Suppressor macrophage treated with lipopolysaccharide for 4 hours (primary cell): ENCODE measurements at regions not wholly inside any gene's neighbourhood (a gene's known extent, or its start where the extent isn't known, plus 50 kb on each side); places are given as distances from the start of the nearest gene placed in this dataset.

ENCODE experiments used
- DNase-seq: peaks from one replicate; pipeline ENCODE4 v3.0.0-alpha.2; 2020

DNA sequence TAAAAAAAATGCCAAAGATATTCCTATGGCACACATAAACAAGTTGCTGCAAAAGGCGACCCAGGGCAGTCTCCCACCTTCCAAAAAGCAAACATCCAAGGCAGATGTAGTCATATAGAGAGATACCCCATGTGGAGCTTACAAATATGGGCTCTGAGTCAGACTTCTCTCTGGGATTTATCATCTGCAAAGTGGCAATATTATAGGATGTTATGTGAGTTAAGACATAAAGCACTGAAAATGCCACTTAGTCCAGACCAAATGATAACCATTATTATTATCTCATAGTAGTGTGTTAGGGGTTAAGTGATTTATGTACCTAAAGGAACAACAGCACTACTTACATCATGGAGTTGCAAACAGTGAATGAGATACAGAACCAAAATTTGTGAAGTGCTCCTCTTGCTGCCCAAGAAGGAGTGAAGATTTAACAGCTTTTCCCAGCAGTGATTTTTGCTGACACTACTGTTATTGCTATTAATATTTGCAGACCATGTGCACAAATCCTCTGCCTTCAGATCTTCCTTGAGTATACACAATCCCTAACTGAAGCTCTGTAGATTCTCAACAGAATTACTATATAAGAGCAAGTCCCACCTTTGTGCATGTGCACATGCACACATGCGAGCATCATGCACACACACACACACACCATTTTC, 560.0 kb upstream of the SALL1 start:
- no peak for DNase-seq

DNA sequence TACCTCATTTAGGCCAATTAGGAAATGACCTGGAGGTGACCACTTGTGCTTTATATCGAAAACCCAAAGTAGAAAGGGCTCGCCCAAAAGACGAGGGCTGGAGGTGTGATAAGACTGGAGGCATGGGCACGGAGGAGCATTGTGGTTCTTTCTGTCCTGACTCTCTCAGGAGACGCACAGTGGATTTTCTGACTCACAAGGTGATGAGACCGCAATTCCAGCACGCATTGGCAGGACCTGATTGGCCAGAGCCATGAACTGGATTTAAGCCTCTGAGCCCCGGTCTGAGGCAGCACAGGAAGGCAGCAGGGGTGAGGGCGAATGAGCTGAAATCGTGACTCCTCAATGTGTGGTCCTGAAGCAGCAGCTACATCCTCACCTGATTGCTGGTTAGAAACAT, 559.1 kb upstream of the SALL1 start:
- DNase-seq, result no peak

GRCh38 chr16:51708861-51709260, 557.8 kb upstream of the SALL1 start:
- DNase-seq, result no peak

DNA sequence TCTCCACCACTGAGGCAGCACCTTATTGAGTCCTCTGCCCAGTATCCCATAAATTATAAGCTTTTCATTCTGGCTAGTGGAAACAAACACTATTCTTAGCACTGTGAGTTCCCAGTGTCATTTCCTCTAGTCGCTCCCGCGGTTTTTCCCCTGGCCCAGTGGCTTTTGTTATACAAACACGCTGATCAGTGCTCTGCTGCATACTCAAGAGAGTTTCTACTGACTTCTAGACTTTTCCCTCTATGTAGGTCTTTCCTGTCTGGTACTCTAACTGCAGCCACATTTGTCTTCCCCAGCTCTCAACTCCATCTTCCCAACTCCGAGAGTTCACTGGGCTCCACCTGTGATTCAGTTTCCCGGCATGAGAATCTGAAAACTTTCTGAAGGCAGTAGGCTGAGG, 556.6 kb upstream of the SALL1 start:
- no peak for DNase-seq

GRCh38 chr16:51705142-51705541, 554.1 kb upstream of the SALL1 start:
- DNase-seq, result no peak

DNA sequence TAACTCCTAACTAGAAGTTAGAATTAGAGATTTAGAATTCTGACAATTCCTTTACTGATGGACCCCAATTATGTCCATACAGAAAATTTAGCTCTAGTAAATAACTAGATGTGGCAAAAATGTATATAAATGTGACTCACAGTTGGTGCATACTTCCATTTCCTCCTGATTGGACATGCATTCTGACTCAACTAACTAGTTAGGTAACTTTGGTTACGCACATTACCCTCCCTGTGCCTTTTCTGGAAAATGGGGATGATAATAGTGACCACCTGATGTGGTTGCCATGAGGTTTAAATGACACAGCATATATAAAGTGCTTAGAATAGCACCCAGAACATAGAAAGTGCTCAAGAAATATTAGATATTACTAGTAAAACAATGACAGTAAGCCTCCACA, 550.0 kb upstream of the SALL1 start:
- no peak for DNase-seq

- no peak for DNase-seq
Observed at GRCh38 chr16:51699686-51700396, 548.8 kb upstream of the SALL1 start.

DNA sequence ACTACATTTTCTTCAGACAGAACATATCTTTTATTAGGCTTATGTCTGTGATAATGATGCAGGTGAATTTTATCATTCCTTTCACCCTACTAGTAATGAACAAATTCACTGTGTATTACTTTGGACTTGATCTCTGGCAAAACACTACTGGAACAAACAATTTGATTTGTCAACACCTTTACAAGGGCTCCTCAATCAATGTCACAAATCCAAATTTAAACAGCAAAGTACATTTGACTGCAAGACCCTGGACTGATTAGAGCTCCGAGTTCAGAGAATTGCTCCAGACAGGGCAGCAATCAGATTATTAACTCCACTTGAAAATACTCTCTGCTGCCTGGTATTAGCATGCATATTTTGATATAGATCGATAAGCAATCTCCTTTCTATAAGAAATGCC, 547.6 kb upstream of the SALL1 start:
- DNase-seq, result no peak

GRCh38 chr16:51697454-51697853, 546.4 kb upstream of the SALL1 start:
- DNase-seq, result no peak

- no peak for DNase-seq
Observed at GRCh38 chr16:51696376-51696775, 545.3 kb upstream of the SALL1 start.

GRCh38 chr16:51691109-51691508, 540.0 kb upstream of the SALL1 start:
- no peak for DNase-seq

DNA sequence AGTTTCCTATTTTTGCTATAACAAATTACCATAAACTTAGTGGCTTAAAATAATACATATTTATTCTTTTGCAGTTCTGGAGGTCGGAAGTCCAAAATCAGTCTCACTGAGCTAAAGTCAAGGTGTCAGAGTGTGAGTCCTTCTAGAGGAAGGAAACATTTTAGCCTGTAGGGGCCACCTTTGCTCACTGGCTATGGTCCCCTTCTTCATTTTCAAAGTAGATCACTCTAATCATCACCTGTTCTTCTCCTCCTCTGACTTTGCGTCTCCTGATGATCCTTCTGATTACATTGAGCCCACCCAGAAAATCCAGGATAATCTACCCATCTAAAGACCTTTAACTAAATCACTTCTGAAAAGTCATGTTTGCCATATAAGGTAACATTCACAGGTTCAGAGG, 534.4 kb upstream of the SALL1 start:
- DNase-seq, result no peak

- DNase-seq, result no peak
Observed at GRCh38 chr16:51683882-51684281, 532.8 kb upstream of the SALL1 start.

DNA sequence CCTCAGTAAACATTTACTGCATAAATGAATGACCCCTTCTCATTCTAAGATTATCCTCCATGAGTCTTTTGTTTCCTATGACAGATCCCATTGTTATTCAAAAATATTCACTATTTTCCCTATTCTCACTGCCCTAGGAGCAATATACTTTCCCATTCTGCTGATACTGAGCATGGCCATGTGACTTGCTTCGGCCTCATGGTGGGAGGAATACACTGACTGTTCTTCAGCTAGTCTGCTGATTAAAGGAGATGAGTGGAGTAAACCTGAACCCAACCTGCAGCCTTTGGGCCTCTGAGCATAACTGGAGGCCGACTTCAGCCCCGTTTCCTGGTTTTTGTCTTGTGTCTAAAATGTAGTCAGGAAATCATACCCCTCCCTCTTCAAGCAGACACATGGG, 531.8 kb upstream of the SALL1 start:
- no peak for DNase-seq

DNA sequence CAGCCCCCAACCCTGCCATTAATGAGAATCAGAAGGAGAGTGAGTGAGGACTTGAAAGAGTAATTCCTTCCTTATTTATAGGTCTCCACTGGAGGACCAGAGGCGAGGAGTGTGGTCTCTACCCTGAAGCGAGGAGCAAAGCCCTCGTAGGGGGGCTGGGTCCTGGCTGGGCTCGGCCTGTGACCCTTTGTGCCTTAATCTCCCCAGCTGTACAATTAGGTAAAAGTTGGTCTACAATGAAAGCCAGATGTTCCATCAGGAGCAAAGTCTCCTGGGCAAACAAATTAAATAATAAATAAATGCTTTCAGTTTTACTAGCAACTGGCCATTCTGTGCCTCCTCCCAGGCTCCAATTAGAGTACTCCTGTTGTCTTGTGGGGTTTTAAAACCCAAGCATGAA, 523.5 kb upstream of the SALL1 start:
- no peak for DNase-seq

- DNase-seq, result no peak
Observed at GRCh38 chr16:51670527-51670926, 519.5 kb upstream of the SALL1 start.

DNA sequence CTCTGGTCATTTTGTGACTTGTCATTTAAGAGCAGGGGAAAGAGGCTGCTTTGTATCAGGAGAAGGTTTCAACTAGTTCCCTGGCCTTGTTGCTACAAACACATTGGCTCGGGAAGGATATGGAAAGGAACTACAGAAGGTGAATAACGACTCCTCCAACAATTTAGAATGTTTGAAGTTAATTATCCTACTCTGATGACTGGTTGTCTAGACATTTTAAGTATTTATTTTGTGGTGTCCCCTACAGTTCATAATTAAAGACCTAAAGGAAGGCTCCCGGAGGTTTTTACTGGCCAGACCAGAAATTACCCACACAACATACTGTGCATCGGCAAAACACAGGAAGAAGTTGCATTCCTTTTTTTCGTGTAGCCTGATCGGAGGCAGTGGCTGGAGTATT, 515.8 kb upstream of the SALL1 start:
- DNase-seq, result no peak

- DNase-seq, result no peak
Observed at GRCh38 chr16:51666074-51666473, 515.0 kb upstream of the SALL1 start.

DNA sequence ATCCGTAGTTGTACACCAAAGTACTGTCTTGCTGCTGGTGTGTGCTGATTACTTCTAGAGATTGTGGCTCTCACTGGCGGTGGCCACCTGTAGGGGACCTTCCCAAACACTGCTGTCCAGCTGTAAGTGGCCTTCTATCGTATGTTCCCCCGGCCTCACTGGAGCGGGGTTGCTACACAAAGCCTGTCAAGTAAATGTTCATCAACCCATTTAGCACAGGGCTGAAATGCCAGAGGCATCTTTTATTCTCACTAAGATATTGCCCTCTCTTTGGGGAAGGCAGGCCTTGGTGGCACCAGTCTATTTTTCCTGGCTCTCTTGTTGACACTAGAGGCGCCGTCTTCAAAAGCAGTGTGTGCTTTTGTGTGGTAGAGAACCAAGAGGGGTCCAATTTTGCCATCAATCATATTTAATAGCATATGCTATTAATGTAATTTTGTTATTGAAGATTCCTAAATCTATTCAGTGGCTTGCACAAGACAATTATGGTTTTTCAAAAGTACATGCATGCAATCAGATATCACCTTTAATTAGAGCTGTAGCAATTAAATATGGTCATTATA, 514.4 kb upstream of the SALL1 start:
- no peak for DNase-seq

DNA sequence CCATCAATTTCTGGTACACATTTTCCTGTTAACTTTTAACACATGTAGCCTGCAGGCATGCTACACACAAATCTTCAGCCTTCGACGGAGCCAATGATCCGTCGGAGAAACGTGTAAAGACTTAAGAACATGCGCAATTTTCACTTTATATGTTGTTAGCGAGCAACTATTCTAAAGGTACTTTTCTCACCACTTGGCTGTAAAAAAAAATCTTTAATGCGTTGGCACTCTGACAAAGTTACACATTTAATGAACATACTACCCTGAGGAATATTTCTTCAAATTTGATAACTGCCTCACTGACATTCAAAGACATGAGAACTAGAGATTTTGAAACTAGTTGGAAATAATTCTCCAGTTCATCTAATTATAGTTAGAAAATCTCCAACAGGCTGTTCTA, 507.5 kb upstream of the SALL1 start:
- DNase-seq, result no peak

- DNase-seq, result no peak
Observed at GRCh38 chr16:51657848-51658247, 506.8 kb upstream of the SALL1 start.

- no peak for DNase-seq
Observed at GRCh38 chr16:51655249-51655648, 504.2 kb upstream of the SALL1 start.

GRCh38 chr16:51651061-51651466, 500.0 kb upstream of the SALL1 start:
- DNase-seq, result no peak

DNA sequence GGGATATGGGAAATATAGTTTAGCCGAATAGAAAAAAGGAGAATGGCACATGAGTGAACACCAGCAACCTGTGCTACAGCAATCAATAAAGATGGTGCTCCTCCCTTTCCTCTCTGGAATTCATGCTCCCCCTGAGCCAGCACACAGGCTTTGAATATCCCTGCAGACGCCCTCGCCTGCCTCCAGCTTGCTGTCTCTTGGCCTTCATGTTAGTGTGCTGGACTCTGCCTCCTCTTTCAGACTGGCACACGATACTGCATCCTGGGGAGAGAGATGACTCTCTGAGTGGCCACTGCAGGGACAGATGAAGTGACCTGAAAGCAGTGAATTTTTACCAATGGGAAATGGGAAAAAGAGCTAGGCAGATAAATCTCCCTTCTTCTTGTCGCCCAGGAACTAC, 498.6 kb upstream of the SALL1 start:
- DNase-seq, result no peak

- no peak for DNase-seq
Observed at GRCh38 chr16:51648526-51648925, 497.5 kb upstream of the SALL1 start.
